Right forelimb (tissue), 1 donor: ENCODE measurements at regions not wholly inside any gene's neighbourhood (a gene's known extent, or its start where the extent isn't known, plus 50 kb on each side); places are given as distances from the start of the nearest gene placed in this dataset.
"Not testable (repeated sequence)": the region's sequence is repeated elsewhere in the genome, so short reads cannot be mapped to it uniquely, and the experiment has no call there.

ENCODE experiments used
- DNase-seq: peaks from one replicate; pipeline ENCODE4 v3.0.0-alpha.2; 2018

DNA sequence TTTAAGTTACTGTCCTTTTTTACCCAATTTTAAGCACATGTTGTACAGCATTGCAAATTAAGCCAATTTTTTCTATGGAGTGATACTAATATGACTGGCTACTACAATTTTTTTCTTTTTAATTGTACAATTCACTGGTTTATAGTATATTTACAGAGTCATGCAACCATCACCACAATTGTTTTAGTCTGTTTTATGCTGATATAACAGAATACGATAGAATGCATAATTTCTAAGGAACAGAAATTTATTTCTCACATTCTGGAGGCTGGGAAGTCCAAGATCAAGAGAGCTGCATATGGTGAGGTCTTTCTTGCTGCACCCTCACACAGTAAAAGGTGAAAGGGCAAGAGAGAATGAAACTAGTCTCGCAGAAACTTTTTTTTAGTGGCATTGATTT, 125.3 kb downstream of the GLUD2 start:
- no peak for DNase-seq

DNA sequence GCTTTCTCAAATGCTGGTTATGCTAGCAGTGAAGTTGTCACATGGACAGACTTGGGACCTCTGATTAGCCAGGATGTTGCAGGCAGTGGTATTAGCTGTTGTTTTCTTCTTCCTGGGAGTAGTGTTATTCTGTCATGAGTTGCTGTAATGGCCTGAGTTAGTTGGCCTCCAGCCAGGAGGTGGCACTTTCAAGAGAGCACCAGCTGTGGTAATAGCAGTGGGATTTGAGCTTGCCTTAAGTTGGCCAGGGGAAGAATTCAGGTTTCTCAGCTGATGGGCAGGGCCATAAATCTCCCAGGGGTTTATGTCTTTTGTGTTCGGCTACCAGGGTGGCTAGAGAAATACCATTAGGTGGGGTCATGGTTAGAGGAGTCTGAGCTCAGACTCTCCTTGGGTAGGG, 132.6 kb downstream of the GLUD2 start:
- DNase-seq, result no peak

DNA sequence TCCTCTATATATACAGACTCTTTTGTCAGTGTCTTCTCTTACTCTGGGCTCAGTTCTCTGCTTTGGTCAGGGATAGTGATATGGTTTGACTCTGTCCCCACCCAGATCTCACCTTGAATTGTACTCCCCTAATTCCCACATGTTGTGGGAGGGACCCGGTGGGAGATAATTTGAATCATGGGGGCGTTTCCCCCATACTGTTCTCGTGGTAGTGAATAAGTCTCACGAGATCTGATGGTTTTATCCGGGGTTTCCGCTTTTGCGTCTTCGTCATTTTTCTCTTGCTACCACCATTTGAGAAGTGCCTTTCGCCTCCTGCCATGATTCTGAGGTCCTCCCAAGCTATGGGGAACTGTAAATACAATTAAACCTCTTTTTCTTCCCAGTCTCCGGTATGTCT, 144.4 kb downstream of the GLUD2 start:
- DNase-seq, result no peak

DNA sequence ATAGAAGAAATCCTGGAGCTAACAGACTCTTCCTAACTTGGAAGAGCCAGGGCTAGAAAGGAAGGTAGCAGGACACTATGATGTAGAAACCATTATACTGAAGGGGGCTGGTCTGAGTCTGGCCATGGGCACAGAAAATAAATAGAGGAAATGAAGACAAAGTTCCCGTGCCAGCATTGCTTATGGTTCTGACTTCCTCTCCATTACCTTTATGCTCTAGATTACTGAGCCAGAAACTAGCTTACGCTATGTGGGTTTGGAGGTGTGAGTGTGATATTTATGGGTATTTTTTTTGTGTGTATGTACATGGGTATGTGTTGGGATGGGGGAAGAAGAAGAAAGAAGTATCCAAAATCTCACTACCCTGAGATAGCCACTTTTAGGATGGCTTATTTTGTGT, 148.3 kb downstream of the GLUD2 start:
- DNase-seq, result no peak

DNA sequence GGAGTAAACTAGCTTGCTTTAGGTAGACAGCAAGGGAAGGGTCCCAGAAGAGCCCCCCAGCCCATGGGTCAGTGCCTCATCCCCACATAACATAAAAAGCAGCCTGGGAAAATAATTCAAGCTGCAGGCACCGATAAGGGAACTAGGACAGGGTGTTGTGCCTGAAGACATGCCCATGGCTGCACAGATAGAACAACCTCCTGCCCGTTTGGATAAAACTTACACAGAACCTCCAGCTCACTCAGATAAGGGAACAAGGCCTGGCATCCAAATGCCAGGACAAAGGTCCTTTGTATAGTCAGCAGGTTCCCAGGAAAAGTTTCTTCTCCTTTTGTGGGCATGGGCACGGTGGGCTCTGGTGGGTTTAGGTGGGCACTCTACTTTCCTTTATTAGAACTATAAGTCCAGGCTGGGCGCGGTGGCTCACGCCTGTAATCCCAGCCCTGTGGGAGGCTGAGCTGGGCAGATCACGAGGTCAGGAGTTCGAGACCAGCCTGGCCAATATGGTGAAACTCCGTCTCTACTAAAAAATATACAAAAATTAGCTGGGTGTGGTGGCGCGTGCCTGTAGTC, 149.5 kb downstream of the GLUD2 start:
- not testable (repeated sequence) for DNase-seq

DNA sequence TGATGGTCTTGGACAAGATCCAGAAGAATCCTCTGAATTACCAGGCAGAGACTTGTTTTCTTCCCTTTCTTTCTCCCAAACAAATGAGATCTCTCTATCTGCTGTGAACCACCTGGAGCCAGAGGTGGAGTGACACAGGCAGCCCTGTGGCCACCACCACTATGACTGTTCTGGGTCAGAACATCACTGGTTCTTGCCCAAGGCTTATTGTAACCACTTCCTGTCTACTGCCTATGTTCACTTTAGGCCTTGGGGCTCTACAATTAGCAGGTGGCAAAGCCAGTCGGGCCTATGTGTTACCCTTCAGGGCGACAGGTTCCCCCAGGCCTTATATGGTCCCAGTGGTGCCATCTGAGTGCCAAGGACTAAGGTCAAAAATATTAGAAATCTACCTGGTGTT, 161.2 kb downstream of the GLUD2 start:
- DNase-seq, result no peak

DNA sequence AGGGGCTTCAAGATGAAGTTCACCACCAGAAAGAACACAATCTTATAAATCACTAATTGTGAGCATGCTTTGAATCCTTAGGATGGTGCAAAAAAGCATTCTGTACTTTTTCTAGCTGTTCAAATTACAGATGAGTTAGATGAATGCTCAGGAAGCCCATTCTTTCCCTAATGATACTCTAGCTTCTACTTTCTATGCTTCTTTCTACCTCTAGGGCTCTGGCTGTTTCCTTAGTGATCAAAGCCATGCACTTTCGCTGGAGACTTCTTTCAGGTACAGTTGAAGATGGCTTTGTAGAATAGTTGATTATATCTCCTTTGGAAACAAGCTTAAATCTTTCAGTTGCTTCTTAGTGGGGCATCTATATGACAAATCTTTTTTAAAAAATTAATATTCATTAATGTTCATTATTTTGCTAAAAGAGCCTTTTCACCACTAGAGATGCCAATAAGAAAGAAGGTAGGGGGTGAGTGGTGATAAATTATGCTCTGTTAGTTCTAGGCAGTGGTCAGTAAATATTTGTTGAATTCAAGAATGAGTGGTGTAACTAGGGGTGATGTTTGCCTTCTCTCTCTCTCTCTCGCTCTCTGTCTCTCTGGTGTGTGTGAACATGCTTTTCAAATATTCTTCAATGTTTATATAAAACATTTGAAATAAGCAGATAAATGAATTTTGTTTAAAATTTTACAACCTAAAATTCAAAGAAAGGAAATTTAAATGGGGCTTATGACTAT, 169.4 kb downstream of the GLUD2 start:
- DNase-seq, result no peak

DNA sequence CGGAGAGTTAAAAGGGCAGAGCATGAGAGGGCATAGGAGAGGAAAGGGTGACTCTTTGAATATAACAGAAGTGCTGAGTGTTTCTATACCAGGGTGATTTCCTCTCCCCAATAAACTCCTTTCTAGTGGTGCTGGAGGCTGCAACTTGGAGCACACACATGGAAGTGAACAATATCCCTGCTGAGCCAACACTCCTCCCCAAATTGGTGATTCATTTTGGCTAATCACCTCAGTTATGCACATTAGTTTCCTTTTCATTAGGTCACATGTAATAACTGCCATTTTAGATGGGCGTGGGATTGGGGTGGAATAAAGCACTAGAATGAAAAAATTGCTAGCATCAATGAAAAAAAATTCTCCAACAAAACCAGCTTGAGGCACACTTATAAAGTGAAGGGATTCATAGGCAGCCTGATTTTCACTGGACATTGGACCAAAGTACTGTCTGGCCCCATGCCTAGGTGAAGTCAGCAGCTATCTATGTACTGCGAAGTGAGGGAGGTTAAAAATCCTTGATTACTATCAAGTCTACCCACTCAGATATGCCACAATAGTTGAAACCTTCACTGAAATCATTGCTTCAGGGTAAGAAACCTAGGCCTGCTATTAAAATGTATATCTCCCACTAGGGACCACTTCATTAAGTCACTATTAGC, 174.0 kb downstream of the GLUD2 start:
- DNase-seq, result no peak

DNA sequence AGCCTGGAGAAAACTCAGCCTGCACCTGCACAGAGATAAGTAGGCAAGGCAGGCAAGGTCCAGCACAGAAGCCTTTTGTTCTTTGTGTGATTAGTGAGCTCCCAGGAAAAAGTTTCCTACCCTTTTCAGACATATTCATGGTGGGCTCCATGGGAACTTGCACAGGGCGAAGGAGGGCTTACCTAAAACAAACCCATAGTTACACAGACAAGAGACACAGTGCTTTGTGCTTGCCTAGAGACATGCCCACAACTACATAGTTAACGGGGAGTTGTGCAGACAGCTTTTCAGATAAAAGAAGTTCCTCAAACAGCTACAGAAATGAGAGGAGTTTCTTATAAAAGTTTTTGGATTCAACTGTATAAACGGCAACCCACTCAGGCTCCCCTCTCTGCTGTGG, 180.5 kb downstream of the GLUD2 start:
- no peak for DNase-seq

DNA sequence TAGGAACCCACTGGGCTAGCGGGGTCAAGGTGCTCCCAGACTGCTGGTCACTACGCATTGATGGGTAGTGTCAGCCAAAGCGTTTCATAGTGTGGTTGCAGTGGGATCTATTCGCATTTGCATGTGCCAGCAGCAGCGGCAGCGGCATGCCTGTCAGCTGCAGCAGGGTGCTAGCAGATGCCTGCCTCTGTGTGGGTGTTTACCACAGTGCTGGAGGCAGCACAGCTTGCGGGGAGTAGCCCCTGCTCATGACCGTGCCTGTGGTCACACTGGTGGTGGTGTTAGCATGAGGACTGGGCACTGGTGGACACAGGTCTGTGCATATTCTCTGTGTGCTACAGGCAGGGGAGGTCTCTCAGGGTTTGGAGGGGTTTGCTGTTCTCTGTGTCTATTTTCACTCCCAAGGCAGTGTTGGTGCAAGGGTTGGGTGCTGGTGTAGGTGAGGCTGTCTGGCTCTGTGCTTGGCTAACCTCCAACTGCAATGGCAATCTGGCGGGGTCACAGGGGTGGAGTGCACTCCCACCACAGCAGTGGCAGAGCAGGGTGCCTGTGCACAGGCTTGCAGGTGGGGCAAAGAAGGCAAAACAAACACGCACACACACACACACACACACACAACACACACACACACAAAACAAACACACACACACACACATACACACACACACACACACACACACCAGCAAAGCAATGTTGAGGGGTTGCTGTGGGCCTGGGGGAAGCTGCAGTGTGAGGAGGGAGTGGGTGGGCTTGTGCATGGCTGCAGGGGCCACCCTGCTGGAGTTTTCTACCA, 184.4 kb downstream of the GLUD2 start:
- no peak for DNase-seq

DNA sequence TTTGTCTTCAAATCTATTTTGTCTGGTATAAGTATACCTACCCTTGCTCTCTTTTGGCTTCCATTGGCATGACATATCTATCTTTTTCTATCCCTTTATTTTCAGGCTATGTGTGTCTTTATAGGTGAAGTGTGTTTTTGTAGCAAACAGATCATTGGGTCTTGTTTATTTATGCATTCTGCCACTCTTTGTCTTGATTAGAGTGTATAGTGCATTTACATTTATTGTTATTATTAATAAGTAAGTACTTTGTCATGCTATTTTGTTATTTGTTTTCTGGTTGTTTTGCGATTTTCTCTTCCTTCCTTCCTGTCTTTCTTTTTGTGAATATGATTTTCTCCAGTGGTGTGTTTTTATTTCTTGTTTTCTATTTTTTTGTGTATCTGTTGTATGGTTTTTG, 188.6 kb downstream of the GLUD2 start:
- DNase-seq, result no peak

DNA sequence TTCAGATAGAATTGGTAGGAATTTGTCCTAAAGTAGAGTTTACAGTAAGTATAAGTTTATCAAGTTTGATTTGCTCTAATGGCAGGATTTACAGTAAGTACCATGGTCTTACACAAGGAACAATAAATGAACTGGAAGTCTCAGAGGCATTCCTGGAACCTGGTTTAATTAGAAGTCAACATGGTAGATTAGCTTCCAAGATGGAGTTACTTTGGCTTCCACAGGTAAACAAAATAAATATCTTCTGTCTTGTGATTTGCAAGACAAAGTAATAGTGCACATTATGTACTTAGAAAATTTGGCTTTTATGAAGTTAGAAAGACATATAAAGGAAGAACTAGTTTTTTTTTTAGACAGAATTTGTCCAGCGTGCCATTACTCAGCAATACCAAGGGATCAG, 190.7 kb downstream of the GLUD2 start:
- no peak for DNase-seq

DNA sequence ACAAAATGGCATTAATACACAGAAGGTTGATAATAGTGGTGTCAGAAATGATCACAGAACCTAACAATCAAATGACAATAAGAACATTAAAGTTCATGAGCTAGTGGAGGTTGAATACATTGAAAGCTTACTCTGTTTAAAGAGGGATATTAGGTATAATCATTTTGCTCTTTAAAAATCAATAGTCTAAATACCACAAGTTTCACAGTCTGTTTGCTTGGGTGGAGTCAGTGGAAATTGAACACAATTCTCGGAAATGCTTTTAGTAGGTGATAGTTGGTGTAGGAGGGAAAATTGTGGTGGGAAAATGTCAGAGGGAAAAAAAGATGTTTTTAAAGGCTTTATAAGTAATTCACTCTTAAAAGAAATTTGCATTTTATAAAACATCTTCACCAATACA, 197.1 kb downstream of the GLUD2 start:
- no peak for DNase-seq

DNA sequence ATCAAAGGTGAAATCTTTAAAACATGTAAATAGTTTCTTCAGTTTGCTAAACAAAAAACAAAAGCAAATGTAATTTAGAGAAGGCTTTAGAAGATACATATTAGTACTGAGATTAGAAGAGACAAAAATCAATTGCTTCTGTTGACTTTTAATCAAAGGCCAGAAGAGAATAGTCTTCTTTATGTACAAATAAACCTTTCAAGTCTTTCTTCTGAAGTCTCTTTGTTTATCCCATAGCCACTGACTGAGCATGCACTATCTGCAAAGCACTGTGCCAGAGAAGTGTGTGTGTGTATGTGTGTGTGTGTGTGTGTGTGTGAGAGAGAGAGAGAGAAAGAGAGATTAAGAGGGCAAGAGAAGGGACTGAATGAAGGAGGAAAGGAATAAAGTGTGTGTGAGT, 198.4 kb downstream of the GLUD2 start:
- no peak for DNase-seq

DNA sequence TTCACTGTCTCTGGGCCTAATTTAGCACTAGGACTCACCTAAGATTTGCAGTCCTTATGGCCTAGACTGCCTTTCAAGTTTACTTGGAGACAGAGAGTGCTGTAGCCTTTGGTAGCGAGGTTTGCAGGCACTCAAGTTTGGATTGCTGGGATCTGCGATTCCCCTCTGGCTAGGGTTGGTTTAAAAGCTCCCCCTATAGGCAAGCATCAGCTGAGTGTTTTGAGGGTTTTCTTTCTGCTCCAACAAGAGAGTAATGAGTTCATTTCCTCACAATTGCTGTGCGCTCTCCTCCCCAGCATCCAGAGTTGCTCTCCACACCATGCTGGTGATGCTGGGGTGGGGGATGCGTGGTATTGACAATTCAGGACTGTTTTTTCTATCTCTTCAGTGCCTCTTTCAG, 206.9 kb downstream of the GLUD2 start:
- DNase-seq, result no peak

DNA sequence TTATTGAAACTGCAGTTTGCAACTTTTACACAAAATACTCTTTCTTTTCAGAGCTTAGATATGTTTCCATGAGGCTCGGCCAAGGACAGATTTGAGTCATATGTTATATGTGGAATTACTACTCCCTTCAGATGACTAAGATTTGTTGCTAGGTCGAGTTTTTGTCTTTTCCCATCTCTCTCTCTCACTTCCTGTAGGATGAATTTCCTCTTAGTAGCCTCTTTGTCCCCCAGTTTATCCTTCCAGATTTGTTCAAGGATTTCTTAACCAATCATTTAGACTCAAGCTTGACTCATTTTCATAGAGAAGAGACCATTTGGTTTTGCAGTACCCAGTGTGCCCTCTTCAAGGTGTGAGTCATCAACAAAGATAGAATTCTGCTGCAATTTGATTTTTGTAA, 209.2 kb downstream of the GLUD2 start:
- DNase-seq, result no peak

DNA sequence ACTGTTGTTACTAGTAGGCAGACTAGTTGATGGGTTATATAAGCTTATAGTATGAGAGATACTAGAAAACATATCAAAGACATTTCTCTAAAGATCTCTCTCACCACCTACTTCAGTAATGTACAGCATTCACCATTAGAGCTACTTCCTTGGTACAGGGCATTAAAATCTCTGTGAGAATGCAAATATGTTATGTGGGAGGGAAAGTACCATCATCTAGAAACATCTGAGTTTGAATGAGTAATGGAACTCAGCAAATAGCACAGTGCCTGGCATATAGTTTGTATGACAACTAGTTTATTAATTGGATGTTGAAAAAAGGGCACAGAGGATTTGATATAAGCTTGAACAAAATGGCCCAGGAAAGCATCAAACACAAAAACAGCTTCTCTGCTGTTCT, 211.1 kb downstream of the GLUD2 start:
- no peak for DNase-seq

DNA sequence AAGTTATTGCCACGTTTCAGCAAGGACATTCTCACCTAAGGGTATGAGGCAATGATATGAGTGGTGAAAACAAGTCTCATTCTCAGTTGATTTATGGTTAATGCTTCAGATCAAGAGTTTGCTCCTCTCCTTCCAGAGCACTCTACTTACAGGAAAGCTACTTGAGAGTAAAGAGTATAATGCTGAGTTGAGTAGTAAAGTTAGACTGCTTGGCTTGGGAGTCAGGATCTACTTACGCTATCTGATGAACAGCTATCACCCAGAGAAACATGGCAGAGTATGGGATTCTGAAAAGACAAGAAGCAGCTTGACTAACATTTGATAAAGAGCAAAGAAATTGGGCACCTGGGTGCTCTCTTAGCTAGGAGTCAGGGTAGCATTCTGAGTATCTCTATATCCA, 211.8 kb downstream of the GLUD2 start:
- no peak for DNase-seq

DNA sequence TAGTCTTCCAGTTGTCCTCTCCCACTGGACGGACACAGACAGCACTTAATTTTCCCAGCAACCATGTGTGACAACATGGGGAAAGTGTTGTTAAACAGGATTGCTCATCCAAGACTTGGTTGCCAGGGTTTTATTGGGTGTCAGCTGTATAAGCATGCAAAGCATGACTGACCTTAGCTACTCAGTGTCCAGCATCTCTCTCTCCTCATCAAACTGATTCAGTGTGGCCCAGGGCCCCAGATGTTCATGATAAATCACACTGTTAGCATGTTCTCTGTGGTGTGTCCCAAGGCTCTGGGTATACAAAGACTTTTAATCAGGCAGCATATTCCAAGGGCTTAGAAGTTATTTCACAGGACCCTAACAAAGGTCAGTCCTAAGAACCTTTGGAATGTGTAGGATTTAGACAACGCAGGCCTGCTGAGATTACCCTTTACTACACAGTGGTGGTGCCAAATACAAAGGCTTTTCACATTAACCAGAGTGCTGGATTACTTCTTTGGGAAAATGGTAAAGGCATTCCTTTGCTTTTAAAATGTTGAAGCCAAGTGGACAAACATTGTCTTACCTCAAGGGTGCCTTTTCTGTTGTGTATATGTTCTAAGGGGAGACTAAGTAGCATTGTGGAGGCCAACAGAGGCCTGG, 213.3 kb downstream of the GLUD2 start:
- DNase-seq, result no peak

DNA sequence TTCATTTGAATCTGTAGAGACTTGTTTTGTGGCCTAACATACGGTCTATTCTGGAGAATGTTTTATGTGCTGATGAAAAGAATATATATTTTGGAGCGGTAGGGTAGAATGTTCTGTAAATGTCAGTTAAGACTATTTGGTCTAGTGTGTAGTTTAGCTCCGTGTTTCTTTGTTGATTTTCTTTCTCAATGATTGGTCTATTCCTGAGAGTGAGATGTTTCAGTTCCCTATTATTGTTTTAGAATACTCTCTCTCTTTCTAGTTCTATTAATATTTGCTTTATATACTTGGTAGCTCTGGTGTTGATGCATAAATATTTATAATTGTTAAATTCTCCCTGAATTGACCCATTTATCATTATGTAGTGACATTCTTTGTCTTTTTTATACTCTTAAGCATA, 236.5 kb downstream of the GLUD2 start:
- DNase-seq, result no peak

DNA sequence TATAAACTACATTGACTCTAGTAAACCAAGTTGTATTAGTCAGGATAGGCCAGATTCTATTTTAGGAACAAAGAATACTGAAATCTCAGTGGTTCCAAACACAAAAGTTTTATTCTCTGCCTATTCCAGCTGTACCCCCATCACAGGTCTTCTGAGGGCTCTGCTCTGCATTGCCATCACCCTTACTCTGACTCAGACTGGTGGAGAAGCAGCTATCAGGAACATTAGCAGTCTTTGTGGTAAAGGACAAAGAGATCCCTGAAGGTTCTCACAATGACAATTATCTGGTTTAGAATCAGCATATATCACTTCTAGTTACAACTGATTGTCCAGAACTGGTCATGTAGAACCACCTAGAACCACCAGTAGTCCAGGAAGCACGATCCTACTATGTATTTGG, 251.1 kb downstream of the GLUD2 start:
- no peak for DNase-seq

DNA sequence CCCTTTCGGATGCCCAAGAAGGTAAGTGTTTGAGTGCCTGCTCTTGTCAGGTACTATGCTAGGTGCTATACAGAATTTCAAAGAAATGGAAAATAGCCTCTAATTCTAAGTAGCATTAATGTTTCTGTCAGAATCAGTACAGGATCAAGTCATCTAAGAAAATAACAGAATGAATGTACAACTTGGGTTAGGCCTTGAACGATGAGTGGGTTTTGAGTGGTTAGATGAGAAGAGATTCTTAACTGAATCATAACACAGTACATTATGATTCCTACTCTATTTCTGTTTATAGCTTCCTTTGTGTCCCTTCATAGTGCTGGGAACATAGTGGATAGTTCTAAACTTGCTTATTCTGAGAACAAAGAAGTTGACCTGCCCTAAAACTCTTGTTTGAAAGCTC, 253.9 kb downstream of the GLUD2 start:
- DNase-seq, result no peak

DNA sequence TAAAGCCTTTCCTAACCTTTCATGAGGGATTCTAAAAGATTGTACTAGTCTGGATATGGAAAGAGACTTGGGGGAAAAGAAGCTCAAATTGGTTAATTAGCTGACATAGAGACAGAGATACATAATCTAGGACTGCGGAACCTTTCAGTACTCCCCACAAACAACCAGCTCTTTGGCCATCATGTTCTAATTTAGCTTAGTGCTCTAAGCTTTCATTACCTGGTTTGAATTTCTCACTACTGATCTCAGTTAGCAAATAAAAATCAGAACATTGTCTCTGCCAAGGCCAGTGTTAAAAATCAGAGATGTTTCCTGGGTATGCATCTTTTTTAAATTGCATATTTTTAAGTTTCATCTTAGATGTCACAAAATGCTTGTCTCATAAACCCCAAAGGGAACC, 254.4 kb downstream of the GLUD2 start:
- no peak for DNase-seq
